Superior temporal gyrus (tissue), 1 donor: ENCODE measurements at regions not wholly inside any gene's neighbourhood (a gene's known extent, or its start where the extent isn't known, plus 50 kb on each side); places are given as distances from the start of the nearest gene placed in this dataset.

ENCODE experiments used
- DNase-seq: peaks from one replicate; pipeline ENCODE4 v3.0.0-alpha.2; 2016; ENCODE audit errors: extremely low spot score

- no peak for DNase-seq
These were observed 574.2 kb upstream of the CDH4 start for GRCh38 chr20:60677819-60678218.

- DNase-seq = no peak
These were observed 571.5 kb upstream of the CDH4 start for GRCh38 chr20:60680554-60680953.

GRCh38 chr20:60687213-60687612 is 564.8 kb upstream of the CDH4 start:
- DNase-seq = no peak

GRCh38 chr20:60690771-60691170 is 561.3 kb upstream of the CDH4 start:
- no peak for DNase-seq

GRCh38 chr20:60691966-60692615 is 560.0 kb upstream of the CDH4 start:
- DNase-seq = no peak

GRCh38 chr20:60693496-60694133 is 558.4 kb upstream of the CDH4 start:
- DNase-seq = no peak

GRCh38 chr20:60694763-60695162 is 557.3 kb upstream of the CDH4 start:
- DNase-seq = no peak

- DNase-seq = no peak
These were observed 556.6 kb upstream of the CDH4 start for GRCh38 chr20:60695226-60696000.

GRCh38 chr20:60697252-60697651 is 554.8 kb upstream of the CDH4 start:
- DNase-seq = no peak

- no peak for DNase-seq
These were observed 551.3 kb upstream of the CDH4 start for GRCh38 chr20:60700728-60701127.

GRCh38 chr20:60704147-60704546 is 547.9 kb upstream of the CDH4 start:
- no peak for DNase-seq

GRCh38 chr20:60713396-60713795 is 538.7 kb upstream of the CDH4 start:
- DNase-seq = no peak

GRCh38 chr20:60715172-60715571 is 536.9 kb upstream of the CDH4 start:
- no peak for DNase-seq

- no peak for DNase-seq
These were observed 533.1 kb upstream of the CDH4 start for GRCh38 chr20:60718743-60719480.

- DNase-seq = no peak
These were observed 526.7 kb upstream of the CDH4 start for GRCh38 chr20:60725311-60725906.

- DNase-seq = no peak
These were observed 524.6 kb upstream of the CDH4 start for GRCh38 chr20:60727425-60727824.

GRCh38 chr20:60728705-60729104 is 523.4 kb upstream of the CDH4 start:
- DNase-seq = no peak

- DNase-seq = no peak
These were observed 522.7 kb upstream of the CDH4 start for GRCh38 chr20:60729135-60729900.

- DNase-seq = no peak
These were observed 519.7 kb upstream of the CDH4 start for GRCh38 chr20:60732322-60732721.

GRCh38 chr20:60748086-60748485 is 504.0 kb upstream of the CDH4 start:
- DNase-seq = no peak
